B cell (primary cell): ENCODE measurements at regions not wholly inside any gene's neighbourhood (a gene's known extent, or its start where the extent isn't known, plus 50 kb on each side); places are given as distances from the start of the nearest gene placed in this dataset.

Experiments
- EZH2 ChIP-seq: IDR thresholded peaks from 2 replicates; pipeline ENCODE4 v1.6.1; 2012; ENCODE audit warnings: borderline replicate concordance, low read depth, mild to moderate bottlenecking, moderate library complexity, low read length; ENCODE audit not compliant: insufficient read depth, poor library complexity, severe bottlenecking
- TF ChIP-seq, protein P1 (sequence below): fragments of 200-600 bp; IDR thresholded peaks from one replicate; pipeline ENCODE4 v1.8.0; 2022; ENCODE audit warnings: antibody characterized with exemption, mild to moderate bottlenecking

DNA sequence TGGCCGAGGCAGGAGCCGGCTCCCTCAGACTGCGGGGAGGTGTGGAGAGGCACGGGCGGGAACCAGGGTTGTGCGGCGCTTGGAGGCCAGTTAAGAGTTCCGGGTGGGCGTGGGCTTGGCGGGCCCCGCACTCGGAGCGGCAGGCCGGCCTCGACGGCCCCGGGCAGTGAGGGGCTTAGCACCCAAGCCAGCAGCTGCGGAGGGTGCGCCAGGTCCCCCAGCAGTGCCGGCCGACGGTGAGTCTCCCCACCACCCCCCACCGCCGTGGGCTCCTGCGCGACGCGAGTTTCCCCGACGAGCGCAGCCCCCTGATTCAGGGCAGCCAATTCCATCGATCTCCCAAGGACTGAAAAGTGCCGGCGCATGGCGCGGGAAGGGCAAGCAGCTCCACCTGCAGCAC is 605.4 kb upstream of the SLC35B3 start:
- TF ChIP-seq, protein P1, sequence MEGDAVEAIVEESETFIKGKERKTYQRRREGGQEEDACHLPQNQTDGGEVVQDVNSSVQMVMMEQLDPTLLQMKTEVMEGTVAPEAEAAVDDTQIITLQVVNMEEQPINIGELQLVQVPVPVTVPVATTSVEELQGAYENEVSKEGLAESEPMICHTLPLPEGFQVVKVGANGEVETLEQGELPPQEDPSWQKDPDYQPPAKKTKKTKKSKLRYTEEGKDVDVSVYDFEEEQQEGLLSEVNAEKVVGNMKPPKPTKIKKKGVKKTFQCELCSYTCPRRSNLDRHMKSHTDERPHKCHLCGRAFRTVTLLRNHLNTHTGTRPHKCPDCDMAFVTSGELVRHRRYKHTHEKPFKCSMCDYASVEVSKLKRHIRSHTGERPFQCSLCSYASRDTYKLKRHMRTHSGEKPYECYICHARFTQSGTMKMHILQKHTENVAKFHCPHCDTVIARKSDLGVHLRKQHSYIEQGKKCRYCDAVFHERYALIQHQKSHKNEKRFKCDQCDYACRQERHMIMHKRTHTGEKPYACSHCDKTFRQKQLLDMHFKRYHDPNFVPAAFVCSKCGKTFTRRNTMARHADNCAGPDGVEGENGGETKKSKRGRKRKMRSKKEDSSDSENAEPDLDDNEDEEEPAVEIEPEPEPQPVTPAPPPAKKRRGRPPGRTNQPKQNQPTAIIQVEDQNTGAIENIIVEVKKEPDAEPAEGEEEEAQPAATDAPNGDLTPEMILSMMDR: no peak
- TF ChIP-seq EZH2: no peak
